IMR-90 (cell line): ENCODE measurements at regions not wholly inside any gene's neighbourhood (a gene's known extent, or its start where the extent isn't known, plus 50 kb on each side); places are given as distances from the start of the nearest gene placed in this dataset.

Experiments used
- ATAC-seq: fragments of 200-7000 bp; cut with Tn5 transposase; 2 replicates; pipeline ENCODE4 v1.9.1; 2020; ENCODE audit warnings: low read depth, mild to moderate bottlenecking, moderate library complexity
- BruUV-seq: library from RNA; stranded (reverse); fragments of 400-500 nt; replicated peaks from 2 replicates; lab custom pipeline; 2021; lab: Mats Ljungman, UMichigan
- CTCF ChIA-PET: fragments of 300-600 bp; formaldehyde crosslinking; extraction: SDS; loops from one replicate; lab custom pipeline; 2021; ENCODE audit warnings: antibody characterized with exemption; lab: Yijun Ruan, JAX
- POLR2A ChIA-PET: fragments of 300-600 bp; sonication (Branson Sonifier 250); formaldehyde crosslinking; loops from one replicate; lab custom pipeline; 2022; ENCODE audit warnings: antibody characterized with exemption; ENCODE audit not compliant: unreplicated experiment; lab: Charles Lee
- DNase-seq: peaks from one replicate; pipeline ENCODE4 v3.0.0; 2013
- H2AFZ ChIP-seq: replicated peaks from 2 replicates; pipeline ENCODE3; 2013; ENCODE audit warnings: low read length, mild to moderate bottlenecking; ENCODE audit not compliant: poor library complexity
- H2AK5ac ChIP-seq: 2 replicates; pipeline ENCODE4 v1.6.1; 2013; ENCODE audit warnings: low read depth, low read length, inconsistent platforms
- H2AK9ac ChIP-seq: replicated peaks from 2 replicates; pipeline ENCODE3; 2013; ENCODE audit warnings: mild to moderate bottlenecking, low read depth, low read length, moderate library complexity; ENCODE audit not compliant: poor library complexity
- H2BK120ac ChIP-seq: 2 replicates; pipeline ENCODE4 v1.6.1; 2013; ENCODE audit warnings: low read depth, low read length, inconsistent platforms
- H2BK15ac ChIP-seq: 3 replicates; pipeline ENCODE4 v1.6.1; 2013; ENCODE audit warnings: low read depth, low read length, inconsistent platforms
- H2BK20ac ChIP-seq: 2 replicates; pipeline ENCODE4 v1.6.1; 2013; ENCODE audit warnings: low read depth, mild to moderate bottlenecking, inconsistent platforms, low read length, moderate library complexity
- H2BK5ac ChIP-seq: 2 replicates; pipeline ENCODE4 v1.6.1; 2013; ENCODE audit warnings: mild to moderate bottlenecking, low read depth, low read length, inconsistent platforms; ENCODE audit not compliant: poor library complexity, severe bottlenecking
- H3K14ac ChIP-seq: replicated peaks from 2 replicates; pipeline ENCODE4 v1.6.1; 2013; ENCODE audit warnings: low read depth, low read length, inconsistent platforms
- H3K18ac ChIP-seq: 2 replicates; pipeline ENCODE4 v1.6.1; 2013; ENCODE audit warnings: low read depth, low read length, control low read depth
- H3K23ac ChIP-seq: 2 replicates; pipeline ENCODE4 v1.6.1; 2013; ENCODE audit warnings: low read depth, low read length, inconsistent platforms
- H3K27ac ChIP-seq: 2 replicates; pipeline ENCODE4 v1.5.1; 2013; ENCODE audit warnings: mild to moderate bottlenecking, control low read depth, low read length; ENCODE audit not compliant: insufficient read depth
- H3K27me3 ChIP-seq: 2 replicates; pipeline ENCODE4 v1.6.1; 2013; ENCODE audit warnings: low read length; ENCODE audit not compliant: control insufficient read depth, insufficient read depth
- H3K36me3 ChIP-seq: 2 replicates; pipeline ENCODE4 v1.6.1; 2013; ENCODE audit warnings: low read length, mixed read lengths; ENCODE audit not compliant: control insufficient read depth, insufficient read depth
- H3K4ac ChIP-seq: 2 replicates; pipeline ENCODE4 v1.6.1; 2013; ENCODE audit warnings: low read depth, low read length, inconsistent platforms
- H3K4me1 ChIP-seq: 2 replicates; pipeline ENCODE4 v1.6.1; 2013; ENCODE audit warnings: low read length, mixed read lengths; ENCODE audit not compliant: control insufficient read depth, insufficient read depth
- H3K4me2 ChIP-seq: 2 replicates; pipeline ENCODE4 v1.6.1; 2013; ENCODE audit warnings: low read depth, mild to moderate bottlenecking, control low read depth, low read length, moderate library complexity
- H3K4me3 ChIP-seq: 2 replicates; pipeline ENCODE4 v1.5.1; 2013; ENCODE audit warnings: low read depth, mild to moderate bottlenecking, control low read depth, low read length, moderate library complexity; ENCODE audit not compliant: insufficient read depth
- H3K56ac ChIP-seq: 2 replicates; pipeline ENCODE4 v1.6.1; 2013; ENCODE audit warnings: low read length, inconsistent platforms; ENCODE audit not compliant: insufficient read depth; ENCODE audit errors: extremely low read depth
- H3K79me1 ChIP-seq, 2 experiments: 2 replicates each; pipeline ENCODE4 v1.6.1; 2013; ENCODE audit warnings: low read length in 2 of 2, inconsistent platforms in 1 of 2, low read depth in 1 of 2
- H3K9ac ChIP-seq: 2 replicates; pipeline ENCODE4 v1.6.1; 2013; ENCODE audit warnings: low read depth, low read length, control low read depth
- H3K9me1 ChIP-seq: 2 replicates; pipeline ENCODE4 v1.6.1; 2013; ENCODE audit warnings: low read length, inconsistent platforms; ENCODE audit not compliant: insufficient read depth
- H3K9me3 ChIP-seq: 2 replicates; pipeline ENCODE4 v1.6.1; 2013; ENCODE audit warnings: low read length; ENCODE audit not compliant: control insufficient read depth, insufficient read depth
- H4K20me1 ChIP-seq: 2 replicates; pipeline ENCODE4 v1.6.1; 2013; ENCODE audit warnings: low read length, inconsistent platforms; ENCODE audit not compliant: insufficient read depth
- H4K5ac ChIP-seq: 2 replicates; pipeline ENCODE4 v1.6.1; 2013; ENCODE audit warnings: mild to moderate bottlenecking, low read depth, low read length, control low read depth
- H4K8ac ChIP-seq, 2 experiments: 2 replicates each; pipeline ENCODE4 v1.6.1; 2013; ENCODE audit warnings: low read depth in 2 of 2, low read length in 2 of 2, control low read depth in 1 of 2, inconsistent platforms in 1 of 2
- H4K91ac ChIP-seq: 2 replicates; pipeline ENCODE4 v1.6.1; 2013; ENCODE audit warnings: low read depth, low read length, inconsistent platforms; ENCODE audit not compliant: insufficient read depth
- BHLHE40 ChIP-seq: fragments of 150-350 bp; IDR thresholded peaks from 2 replicates; pipeline ENCODE4 v1.6.1; 2016; ENCODE audit warnings: mild to moderate bottlenecking, low read depth, low read length
- CHD1 ChIP-seq: IDR thresholded peaks from 2 replicates; pipeline ENCODE4 v1.6.1; 2012; ENCODE audit warnings: low read depth, low read length, improper control_type of control experiment
- FOS ChIP-seq: fragments of 150-350 bp; IDR thresholded peaks from 2 replicates; pipeline ENCODE4 v1.6.1; 2016; ENCODE audit warnings: low read depth, low read length
- MAFK ChIP-seq: IDR thresholded peaks from 2 replicates; pipeline ENCODE4 v1.6.1; 2012; ENCODE audit warnings: low read depth, low read length, improper control_type of control experiment
- MAZ ChIP-seq: IDR thresholded peaks from 2 replicates; pipeline ENCODE4 v1.6.1; 2012; ENCODE audit warnings: low read depth, mild to moderate bottlenecking, low read length, improper control_type of control experiment, moderate library complexity, borderline replicate concordance
- MXI1 ChIP-seq: IDR thresholded peaks from 2 replicates; pipeline ENCODE4 v1.6.1; 2012; ENCODE audit warnings: low read depth, mild to moderate bottlenecking, low read length, moderate library complexity, borderline replicate concordance
- POLR2A ChIP-seq: IDR thresholded peaks from 2 replicates; pipeline ENCODE4 v1.6.1; 2012; ENCODE audit warnings: mild to moderate bottlenecking, low read depth, low read length
- RCOR1 ChIP-seq: IDR thresholded peaks from 2 replicates; pipeline ENCODE4 v1.6.1; 2012; ENCODE audit warnings: mild to moderate bottlenecking, low read length, improper control_type of control experiment; ENCODE audit not compliant: insufficient replicate concordance
- RFX5 ChIP-seq: IDR thresholded peaks from 2 replicates; pipeline ENCODE4 v1.8.0; 2012; ENCODE audit warnings: low read depth, mild to moderate bottlenecking, low read length, moderate library complexity
- SMC3 ChIP-seq: fragments of 150-350 bp; IDR thresholded peaks from 2 replicates; pipeline ENCODE4 v1.6.1; 2016; ENCODE audit warnings: low read depth, mild to moderate bottlenecking, antibody characterized with exemption, low read length, moderate library complexity
- WGBS, 2 experiments: methylation state at CpG; one replicate each; pipeline versions ENCODE4 v1.1.5 to v1.1.7; 2013; ENCODE audit warnings: missing lambda C conversion rate in 2 of 2; ENCODE audit not compliant: insufficient read length in 1 of 2; ENCODE audit errors: extremely low coverage in 2 of 2; 5-methylcytosine and 5-hydroxymethylcytosine counted together
- dilution Hi-C: fragments of 300-500 bp; cut with HindIII; formaldehyde crosslinking; loops from one replicate; pipeline ENCODE4 v1.14.3; 2018; ENCODE audit warnings: low sequenced_read_pairs; ENCODE audit not compliant: unreplicated experiment
- in situ Hi-C: fragments of 300-500 bp; cut with MboI; formaldehyde crosslinking; loops from 3 replicates; pipeline ENCODE4 v1.14.3; 2019; ENCODE audit warnings: low sequenced_read_pairs, inconsistent platforms, mixed read lengths
- intact Hi-C: fragments of 100-400 bp; cut with micrococcal nuclease; formaldehyde crosslinking; loops from 2 replicates; pipeline ENCODE4 v1.10.0; 2022
- TF ChIP-seq, protein P1 (sequence below): conservative IDR thresholded peaks from 2 replicates; pipeline ENCODE4 v1.5.1; 2012; ENCODE audit warnings: mild to moderate bottlenecking, low read depth, low read length, improper control_type of control experiment

GRCh38 chr22:22178355-22178965 is 66.1 kb upstream of the VPREB1 start:
- Histone ChIP-seq H3K9me1 (no peaks in the 10 kb centered on the region), H3K4me2 (no peak overlapping the region), H3K27ac (no peak overlapping the region), H2BK15ac (no peak overlapping the region), H3K4ac (no peak overlapping the region), H4K91ac (no peak overlapping the region), H3K23ac (no peak overlapping the region), H3K79me1 (no peaks in the 10 kb centered on the region), H3K4me3 (no peak overlapping the region), H4K5ac (no peak overlapping the region), H3K18ac (no peak overlapping the region), H3K9ac (no peak overlapping the region), H2AK9ac (peak overlapping the region; percentile 74), H3K27me3 (peaks cover 36% of the 10 kb centered on the region), H4K8ac (no peak overlapping the region), H2BK20ac (no peak overlapping the region), H2AFZ (no peak overlapping the region), H3K4me1 (no peaks in the 10 kb centered on the region), H4K20me1 (no peaks in the 10 kb centered on the region), H2BK120ac (no peak overlapping the region), H2AK5ac (no peak overlapping the region), H3K14ac (no peak overlapping the region), H2BK5ac (no peak overlapping the region), H3K56ac (no peak overlapping the region), H3K9me3 (no peaks in the 10 kb centered on the region), H3K36me3 (no peaks in the 10 kb centered on the region)
- dilution Hi-C loops (no loop called here), in situ Hi-C loops (no loop called here), intact Hi-C loops (no loop called here)
- WGBS, 2 experiments, result 0% methylated on average over 1 of the region's 2 CpGs; no CpG with 5 or more reads in 1 of the 2 experiments
- no peak for ATAC-seq
- no peak for DNase-seq
- no peak for TF ChIP-seq MAZ
- TF ChIP-seq BHLHE40, result no peak
- TF ChIP-seq MXI1, result no peak
- TF ChIP-seq FOS, result no peak
- TF ChIP-seq MAFK, result no peak
- no peak for TF ChIP-seq SMC3
- TF ChIP-seq CHD1, result no peak
- TF ChIP-seq RFX5, result no peak
- TF ChIP-seq POLR2A, result no peak
- TF ChIP-seq RCOR1, result no peak
- TF ChIP-seq, protein P1, sequence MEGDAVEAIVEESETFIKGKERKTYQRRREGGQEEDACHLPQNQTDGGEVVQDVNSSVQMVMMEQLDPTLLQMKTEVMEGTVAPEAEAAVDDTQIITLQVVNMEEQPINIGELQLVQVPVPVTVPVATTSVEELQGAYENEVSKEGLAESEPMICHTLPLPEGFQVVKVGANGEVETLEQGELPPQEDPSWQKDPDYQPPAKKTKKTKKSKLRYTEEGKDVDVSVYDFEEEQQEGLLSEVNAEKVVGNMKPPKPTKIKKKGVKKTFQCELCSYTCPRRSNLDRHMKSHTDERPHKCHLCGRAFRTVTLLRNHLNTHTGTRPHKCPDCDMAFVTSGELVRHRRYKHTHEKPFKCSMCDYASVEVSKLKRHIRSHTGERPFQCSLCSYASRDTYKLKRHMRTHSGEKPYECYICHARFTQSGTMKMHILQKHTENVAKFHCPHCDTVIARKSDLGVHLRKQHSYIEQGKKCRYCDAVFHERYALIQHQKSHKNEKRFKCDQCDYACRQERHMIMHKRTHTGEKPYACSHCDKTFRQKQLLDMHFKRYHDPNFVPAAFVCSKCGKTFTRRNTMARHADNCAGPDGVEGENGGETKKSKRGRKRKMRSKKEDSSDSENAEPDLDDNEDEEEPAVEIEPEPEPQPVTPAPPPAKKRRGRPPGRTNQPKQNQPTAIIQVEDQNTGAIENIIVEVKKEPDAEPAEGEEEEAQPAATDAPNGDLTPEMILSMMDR, result no peak
- POLR2A ChIA-PET, result no interaction called here
- CTCF ChIA-PET, result no interaction called here
- BruUV-seq, result no TSS peak
